WTC11 (cell line): ENCODE measurements at regions not wholly inside any gene's neighbourhood (a gene's known extent, or its start where the extent isn't known, plus 50 kb on each side); places are given as distances from the start of the nearest gene placed in this dataset.

Experiments
- ATAC-seq: fragments of 200-7000 bp; cut with Tn5 transposase; 2 replicates; pipeline ENCODE4 v1.10.0; 2021; ENCODE audit warnings: mild to moderate bottlenecking, moderate library complexity
- CTCF ChIA-PET: fragments of 300-600 bp; sonication (Branson Sonifier 250); formaldehyde crosslinking; loops from one replicate; lab custom pipeline; 2021; ENCODE audit warnings: antibody characterized with exemption; lab: Charles Lee
- POLR2A ChIA-PET: fragments of 350-600 bp; sonication (Branson Sonifier 250); formaldehyde crosslinking; loops from one replicate; lab custom pipeline; 2021; ENCODE audit warnings: antibody characterized with exemption; lab: Charles Lee
- DNase-seq: peaks from one replicate; pipeline ENCODE4 v3.0.0; 2021; ENCODE audit warnings: low spot score
- H3K27ac Mint-ChIP-seq: 2 replicates; pipeline ENCODE4 v1.8.0; 2021; ENCODE audit warnings: mixed read lengths
- H3K27me3 Mint-ChIP-seq: 2 replicates; pipeline ENCODE4 v1.8.0; 2021; ENCODE audit warnings: low read depth, mild to moderate bottlenecking, moderate library complexity, mixed read lengths
- H3K36me3 Mint-ChIP-seq: 2 replicates; pipeline ENCODE4 v1.8.0; 2021; ENCODE audit warnings: mixed read lengths
- H3K4me1 Mint-ChIP-seq: 2 replicates; pipeline ENCODE4 v1.8.0; 2022; ENCODE audit warnings: mixed read lengths
- H3K4me3 Mint-ChIP-seq: 2 replicates; pipeline ENCODE4 v1.8.0; 2021; ENCODE audit warnings: mild to moderate bottlenecking, moderate library complexity, mixed read lengths
- H3K9me3 Mint-ChIP-seq: 2 replicates; pipeline ENCODE4 v1.8.0; 2021; ENCODE audit warnings: mixed read lengths
- CREM ChIP-seq: sonication (generic); formaldehyde crosslinking; IDR thresholded peaks from 2 replicates; pipeline ENCODE4 v1.8.1; 2022; ENCODE audit warnings: mild to moderate bottlenecking, missing genetic modification reagents, moderate library complexity
- ELF4 ChIP-seq: sonication (generic); formaldehyde crosslinking; IDR thresholded peaks from 2 replicates; pipeline ENCODE4 v1.8.1; 2022; ENCODE audit warnings: low read depth, mild to moderate bottlenecking, moderate library complexity, missing genetic modification reagents
- FOXJ3 ChIP-seq: sonication (generic); formaldehyde crosslinking; IDR thresholded peaks from 2 replicates; pipeline ENCODE4 v1.9.0; 2021; ENCODE audit warnings: missing genetic modification reagents, mild to moderate bottlenecking, borderline replicate concordance
- FOXK1 ChIP-seq: sonication (generic); formaldehyde crosslinking; IDR thresholded peaks from 2 replicates; pipeline ENCODE4 v1.8.0; 2022; ENCODE audit warnings: mild to moderate bottlenecking, moderate library complexity, missing genetic modification reagents
- JUN ChIP-seq: sonication (generic); formaldehyde crosslinking; IDR thresholded peaks from 2 replicates; pipeline ENCODE4 v1.8.0; 2023; ENCODE audit warnings: mild to moderate bottlenecking, missing genetic modification reagents
- KAT7 ChIP-seq: sonication (generic); formaldehyde crosslinking; IDR thresholded peaks from 2 replicates; pipeline ENCODE4 v1.8.1; 2023; ENCODE audit warnings: missing genetic modification reagents, mild to moderate bottlenecking, borderline replicate concordance
- PRRX2 ChIP-seq: fragments of 250-450 bp; sonication (Bioruptor Pico); IDR thresholded peaks from 2 replicates; pipeline ENCODE4 v1.8.0; 2021; ENCODE audit warnings: mild to moderate bottlenecking
- SMAD3 ChIP-seq: sonication (generic); formaldehyde crosslinking; IDR thresholded peaks from 2 replicates; pipeline ENCODE4 v1.8.0; 2022; ENCODE audit warnings: missing genetic modification reagents, mild to moderate bottlenecking, borderline replicate concordance
- SMAD4 ChIP-seq: sonication (generic); formaldehyde crosslinking; IDR thresholded peaks from 2 replicates; pipeline ENCODE4 v1.8.0; 2022; ENCODE audit warnings: mild to moderate bottlenecking, missing genetic modification reagents
- SOX15 ChIP-seq: fragments of 250-450 bp; sonication (Bioruptor Pico); IDR thresholded peaks from 2 replicates; pipeline ENCODE4 v1.9.0; 2021; ENCODE audit warnings: mild to moderate bottlenecking
- TCF7 ChIP-seq: sonication (generic); formaldehyde crosslinking; IDR thresholded peaks from 2 replicates; pipeline ENCODE4 v1.8.0; 2022; ENCODE audit warnings: mild to moderate bottlenecking, low read depth, missing genetic modification reagents, moderate library complexity
- TP53 ChIP-seq: sonication (generic); formaldehyde crosslinking; IDR thresholded peaks from 2 replicates; pipeline ENCODE4 v1.8.1; 2023; ENCODE audit warnings: mild to moderate bottlenecking, missing genetic modification reagents
- ZBTB21 ChIP-seq: sonication (generic); formaldehyde crosslinking; IDR thresholded peaks from 2 replicates; pipeline ENCODE4 v1.8.1; 2023; ENCODE audit warnings: mild to moderate bottlenecking, missing genetic modification reagents, borderline replicate concordance
- ZNF219 ChIP-seq: sonication (generic); formaldehyde crosslinking; IDR thresholded peaks from 2 replicates; pipeline ENCODE4 v1.8.0; 2023; ENCODE audit warnings: missing genetic modification reagents, mild to moderate bottlenecking, borderline replicate concordance
- ZNF416 ChIP-seq: fragments of 250-450 bp; sonication (Bioruptor Pico); IDR thresholded peaks from 2 replicates; pipeline ENCODE4 v1.9.0; 2021; ENCODE audit warnings: mild to moderate bottlenecking, inconsistent platforms
- TF ChIP-seq, protein P1 (sequence below): sonication (generic); formaldehyde crosslinking; IDR thresholded peaks from 2 replicates; pipeline ENCODE4 v1.8.0; 2022; ENCODE audit warnings: missing genetic modification reagents
- TF ChIP-seq, protein P2 (sequence below): sonication (generic); formaldehyde crosslinking; IDR thresholded peaks from 2 replicates; pipeline ENCODE4 v1.8.1; 2023; ENCODE audit warnings: mild to moderate bottlenecking, missing genetic modification reagents, moderate library complexity
- TF ChIP-seq, protein P3 (sequence below): sonication (generic); formaldehyde crosslinking; IDR thresholded peaks from 2 replicates; pipeline ENCODE4 v1.8.0; 2022; ENCODE audit warnings: mild to moderate bottlenecking, missing genetic modification reagents
- TF ChIP-seq, protein P4 (sequence below): sonication (generic); formaldehyde crosslinking; IDR thresholded peaks from 2 replicates; pipeline ENCODE4 v1.8.0; 2022; ENCODE audit warnings: mild to moderate bottlenecking, missing genetic modification reagents
- TF ChIP-seq, protein P5 (sequence below): sonication (generic); formaldehyde crosslinking; IDR thresholded peaks from 2 replicates; pipeline ENCODE4 v1.8.0; 2022; ENCODE audit warnings: mild to moderate bottlenecking, missing genetic modification reagents

DNA sequence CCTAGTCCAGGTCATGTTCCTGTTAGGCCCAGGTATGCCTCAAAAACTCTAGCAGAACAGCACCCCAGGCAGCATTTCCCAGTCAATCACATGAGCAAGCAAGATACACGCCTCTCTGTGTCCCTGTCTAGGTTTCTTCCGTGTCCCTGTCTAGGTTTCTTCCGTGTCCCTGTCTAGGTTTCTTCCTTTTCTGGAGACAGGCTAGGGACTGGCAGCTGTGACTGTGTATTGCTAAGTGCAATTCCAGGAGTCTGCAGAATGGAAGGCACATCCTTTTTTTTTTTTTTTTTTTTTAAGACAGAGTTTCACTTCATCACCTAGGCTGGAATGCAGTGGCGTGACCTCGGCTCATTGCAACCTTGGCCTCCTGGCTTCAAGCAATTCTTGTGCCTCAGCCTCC is 77.6 kb downstream of the SETD4 start:
- peaks cover 11% of the 10 kb centered on the region for H3K36me3 Mint-ChIP-seq
- peaks cover 8% of the 10 kb centered on the region; the same call in 1 of the 2 replicates for H3K4me1 Mint-ChIP-seq
- ATAC-seq (no peak), DNase-seq (no peak)
- no peaks in the 10 kb centered on the region; the same call in 1 of the 2 replicates for H3K27me3 Mint-ChIP-seq
- H3K9me3 Mint-ChIP-seq = peaks cover 32% of the 10 kb centered on the region
- H3K4me3 Mint-ChIP-seq = no peak overlapping the region
- H3K27ac Mint-ChIP-seq = no peak overlapping the region
- TF ChIP-seq CREM (CRISPR knock-in tag) = no peak
- TF ChIP-seq PRRX2 = no peak
- TF ChIP-seq ZNF416 (CRISPR knock-in tag) = no peak
- TF ChIP-seq FOXJ3 (CRISPR knock-in tag) = no peak
- no peak for TF ChIP-seq ELF4 (CRISPR knock-in tag)
- TF ChIP-seq TP53 (CRISPR knock-in tag) = no peak
- TF ChIP-seq KAT7 (CRISPR knock-in tag) = no peak
- TF ChIP-seq, protein P1, sequence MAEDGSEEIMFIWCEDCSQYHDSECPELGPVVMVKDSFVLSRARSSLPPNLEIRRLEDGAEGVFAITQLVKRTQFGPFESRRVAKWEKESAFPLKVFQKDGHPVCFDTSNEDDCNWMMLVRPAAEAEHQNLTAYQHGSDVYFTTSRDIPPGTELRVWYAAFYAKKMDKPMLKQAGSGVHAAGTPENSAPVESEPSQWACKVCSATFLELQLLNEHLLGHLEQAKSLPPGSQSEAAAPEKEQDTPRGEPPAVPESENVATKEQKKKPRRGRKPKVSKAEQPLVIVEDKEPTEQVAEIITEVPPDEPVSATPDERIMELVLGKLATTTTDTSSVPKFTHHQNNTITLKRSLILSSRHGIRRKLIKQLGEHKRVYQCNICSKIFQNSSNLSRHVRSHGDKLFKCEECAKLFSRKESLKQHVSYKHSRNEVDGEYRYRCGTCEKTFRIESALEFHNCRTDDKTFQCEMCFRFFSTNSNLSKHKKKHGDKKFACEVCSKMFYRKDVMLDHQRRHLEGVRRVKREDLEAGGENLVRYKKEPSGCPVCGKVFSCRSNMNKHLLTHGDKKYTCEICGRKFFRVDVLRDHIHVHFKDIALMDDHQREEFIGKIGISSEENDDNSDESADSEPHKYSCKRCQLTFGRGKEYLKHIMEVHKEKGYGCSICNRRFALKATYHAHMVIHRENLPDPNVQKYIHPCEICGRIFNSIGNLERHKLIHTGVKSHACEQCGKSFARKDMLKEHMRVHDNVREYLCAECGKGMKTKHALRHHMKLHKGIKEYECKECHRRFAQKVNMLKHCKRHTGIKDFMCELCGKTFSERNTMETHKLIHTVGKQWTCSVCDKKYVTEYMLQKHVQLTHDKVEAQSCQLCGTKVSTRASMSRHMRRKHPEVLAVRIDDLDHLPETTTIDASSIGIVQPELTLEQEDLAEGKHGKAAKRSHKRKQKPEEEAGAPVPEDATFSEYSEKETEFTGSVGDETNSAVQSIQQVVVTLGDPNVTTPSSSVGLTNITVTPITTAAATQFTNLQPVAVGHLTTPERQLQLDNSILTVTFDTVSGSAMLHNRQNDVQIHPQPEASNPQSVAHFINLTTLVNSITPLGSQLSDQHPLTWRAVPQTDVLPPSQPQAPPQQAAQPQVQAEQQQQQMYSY (CRISPR knock-in tag) = no peak
- ChIA-PET CTCF (no interaction called here), POLR2A (no interaction called here)

DNA sequence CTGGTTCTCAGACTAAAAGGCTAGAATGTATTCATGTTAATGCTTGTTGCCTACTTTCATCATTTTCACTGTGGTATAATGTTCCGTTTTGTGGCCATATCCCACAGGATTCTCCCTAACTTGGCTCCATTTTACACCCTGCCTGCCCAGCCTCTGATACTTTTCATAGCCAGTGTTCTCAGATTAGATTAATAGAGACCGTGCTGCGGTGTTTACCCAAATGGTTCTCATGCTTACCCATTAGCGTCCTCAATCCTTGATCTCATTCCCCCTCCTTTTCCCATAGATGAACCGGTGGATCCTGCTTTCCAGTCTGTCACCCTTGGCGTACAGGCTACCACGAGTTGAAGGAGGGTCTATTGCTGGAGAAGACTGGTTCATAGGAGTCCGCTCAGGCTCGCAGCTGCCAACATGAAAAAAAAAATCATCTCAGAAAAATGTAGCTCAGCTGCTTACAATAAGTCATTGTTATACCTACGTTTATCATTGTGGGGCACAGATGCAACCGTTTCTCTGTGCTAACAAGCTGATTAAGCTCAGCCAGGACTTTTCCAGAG is 78.7 kb downstream of the SETD4 start:
- ATAC-seq (no peak), DNase-seq (no peak)
- POLR2A ChIA-PET = no interaction called here
- Mint-ChIP-seq H3K4me1 (peaks cover 8% of the 10 kb centered on the region; the same call in 1 of the 2 replicates), H3K9me3 (peaks cover 38% of the 10 kb centered on the region), H3K36me3 (peaks cover 13% of the 10 kb centered on the region)
- CTCF ChIA-PET = no interaction called here
- TF ChIP-seq SOX15 (CRISPR knock-in tag) (no peak), JUN (no peak), SMAD3 (no peak)
- TF ChIP-seq, protein P2, sequence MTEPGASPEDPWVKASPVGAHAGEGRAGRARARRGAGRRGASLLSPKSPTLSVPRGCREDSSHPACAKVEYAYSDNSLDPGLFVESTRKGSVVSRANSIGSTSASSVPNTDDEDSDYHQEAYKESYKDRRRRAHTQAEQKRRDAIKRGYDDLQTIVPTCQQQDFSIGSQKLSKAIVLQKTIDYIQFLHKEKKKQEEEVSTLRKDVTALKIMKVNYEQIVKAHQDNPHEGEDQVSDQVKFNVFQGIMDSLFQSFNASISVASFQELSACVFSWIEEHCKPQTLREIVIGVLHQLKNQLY (CRISPR knock-in tag) = no peak
- TF ChIP-seq, all 79 proteins: peak for 0
- peaks cover 4% of the 10 kb centered on the region; the same call in 1 of the 2 replicates for H3K27me3 Mint-ChIP-seq
- H3K4me3 Mint-ChIP-seq = no peak overlapping the region
- H3K27ac Mint-ChIP-seq = no peak overlapping the region

DNA sequence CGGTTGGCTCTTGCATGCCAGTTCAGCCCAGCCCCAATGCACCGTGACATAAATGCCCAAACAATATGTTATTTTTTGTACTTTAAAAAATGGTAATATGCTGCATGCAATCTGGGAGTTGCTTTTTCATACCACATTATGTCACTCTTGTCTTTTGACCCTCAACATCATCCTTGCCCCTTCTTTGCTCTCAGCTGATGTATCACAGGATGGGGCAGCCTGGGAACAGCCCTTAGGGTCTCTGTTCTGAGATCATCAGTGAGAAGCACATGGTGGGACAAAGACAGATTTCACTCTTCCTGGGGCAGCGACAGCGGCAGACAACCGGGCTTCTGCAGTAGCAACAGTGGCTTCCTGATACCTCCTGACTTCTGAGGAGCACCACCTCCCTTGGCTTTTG is 79.5 kb downstream of the SETD4 start:
- no peak overlapping the region for H3K4me3 Mint-ChIP-seq
- TF ChIP-seq TP53 (CRISPR knock-in tag) (no peak), TCF7 (CRISPR knock-in tag) (no peak), ZNF219 (CRISPR knock-in tag) (no peak), ZBTB21 (no peak), FOXK1 (CRISPR knock-in tag) (no peak), SMAD4 (CRISPR knock-in tag) (no peak)
- TF ChIP-seq, protein P3, sequence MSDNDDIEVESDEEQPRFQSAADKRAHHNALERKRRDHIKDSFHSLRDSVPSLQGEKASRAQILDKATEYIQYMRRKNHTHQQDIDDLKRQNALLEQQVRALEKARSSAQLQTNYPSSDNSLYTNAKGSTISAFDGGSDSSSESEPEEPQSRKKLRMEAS (CRISPR knock-in tag) = no peak
- TF ChIP-seq, protein P4, sequence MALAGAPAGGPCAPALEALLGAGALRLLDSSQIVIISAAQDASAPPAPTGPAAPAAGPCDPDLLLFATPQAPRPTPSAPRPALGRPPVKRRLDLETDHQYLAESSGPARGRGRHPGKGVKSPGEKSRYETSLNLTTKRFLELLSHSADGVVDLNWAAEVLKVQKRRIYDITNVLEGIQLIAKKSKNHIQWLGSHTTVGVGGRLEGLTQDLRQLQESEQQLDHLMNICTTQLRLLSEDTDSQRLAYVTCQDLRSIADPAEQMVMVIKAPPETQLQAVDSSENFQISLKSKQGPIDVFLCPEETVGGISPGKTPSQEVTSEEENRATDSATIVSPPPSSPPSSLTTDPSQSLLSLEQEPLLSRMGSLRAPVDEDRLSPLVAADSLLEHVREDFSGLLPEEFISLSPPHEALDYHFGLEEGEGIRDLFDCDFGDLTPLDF (CRISPR knock-in tag) = no peak
- TF ChIP-seq, protein P1 (CRISPR knock-in tag) = no peak
- TF ChIP-seq, protein P5, sequence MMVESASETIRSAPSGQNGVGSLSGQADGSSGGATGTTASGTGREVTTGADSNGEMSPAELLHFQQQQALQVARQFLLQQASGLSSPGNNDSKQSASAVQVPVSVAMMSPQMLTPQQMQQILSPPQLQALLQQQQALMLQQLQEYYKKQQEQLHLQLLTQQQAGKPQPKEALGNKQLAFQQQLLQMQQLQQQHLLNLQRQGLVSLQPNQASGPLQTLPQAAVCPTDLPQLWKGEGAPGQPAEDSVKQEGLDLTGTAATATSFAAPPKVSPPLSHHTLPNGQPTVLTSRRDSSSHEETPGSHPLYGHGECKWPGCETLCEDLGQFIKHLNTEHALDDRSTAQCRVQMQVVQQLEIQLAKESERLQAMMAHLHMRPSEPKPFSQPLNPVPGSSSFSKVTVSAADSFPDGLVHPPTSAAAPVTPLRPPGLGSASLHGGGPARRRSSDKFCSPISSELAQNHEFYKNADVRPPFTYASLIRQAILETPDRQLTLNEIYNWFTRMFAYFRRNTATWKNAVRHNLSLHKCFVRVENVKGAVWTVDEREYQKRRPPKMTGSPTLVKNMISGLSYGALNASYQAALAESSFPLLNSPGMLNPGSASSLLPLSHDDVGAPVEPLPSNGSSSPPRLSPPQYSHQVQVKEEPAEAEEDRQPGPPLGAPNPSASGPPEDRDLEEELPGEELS (CRISPR knock-in tag) = no peak
- TF ChIP-seq, all 79 proteins: peak for 0
- DNase-seq = no peak

More for the DNA sequence above, 79.5 kb downstream of the SETD4 start:
- ChIA-PET CTCF (no interaction called here), POLR2A (interaction anchor here (0.5 kb wide), 1 partner anchor 11 kb away, joined by 5 read pairs; no protein-coding TSS in a partner anchor)
- Mint-ChIP-seq H3K9me3 (peaks cover 38% of the 10 kb centered on the region), H3K27ac (no peak overlapping the region), H3K27me3 (peaks cover 4% of the 10 kb centered on the region; the same call in 1 of the 2 replicates), H3K4me1 (peaks cover 8% of the 10 kb centered on the region; the same call in 1 of the 2 replicates), H3K36me3 (peaks cover 13% of the 10 kb centered on the region)
- ATAC-seq = no peak
